Stomach (tissue), 8 donors: ENCODE measurements at regions not wholly inside any gene's neighbourhood (a gene's known extent, or its start where the extent isn't known, plus 50 kb on each side); places are given as distances from the start of the nearest gene placed in this dataset.

ENCODE experiments used
- DNase-seq, 2 donors: peaks; one replicate each; pipeline versions ENCODE4 v3.0.0 to v3.0.0-alpha.2; 2013 to 2019
- H3K27ac ChIP-seq, 5 donors: fragments of 200-600 bp in 4 of 5; sonication (generic) in 4 of 5; one replicate each; pipeline ENCODE4 v1.5.1; 2013 to 2019; ENCODE audit warnings: mild to moderate bottlenecking in 1 of 5, moderate library complexity in 1 of 5
- H3K27me3 ChIP-seq, 3 donors: fragments of 200-600 bp; sonication (generic); one replicate each; pipeline ENCODE4 v1.5.1; 2017 to 2019; ENCODE audit warnings: mixed run types in 1 of 3
- H3K36me3 ChIP-seq, 4 donors: fragments of 200-600 bp; sonication (generic); 1 replicate in 3 of 4; 2 replicates in 1 of 4; pipeline ENCODE4 v1.5.1; 2016 to 2019
- H3K4me1 ChIP-seq, 4 donors: fragments of 200-600 bp; sonication (generic); one replicate each; pipeline ENCODE4 v1.5.1; 2016 to 2019
- H3K4me3 ChIP-seq, 4 donors: fragments of 200-600 bp; sonication (generic) in 3 of 4; one replicate each; pipeline ENCODE4 v1.5.1; 2016 to 2019; ENCODE audit warnings: mild to moderate bottlenecking in 1 of 4
- H3K9me3 ChIP-seq, 4 donors: fragments of 200-600 bp; sonication (generic); one replicate each; pipeline ENCODE4 v1.5.1; 2016 to 2019
- EP300 ChIP-seq: sonication (generic); formaldehyde crosslinking; IDR thresholded peaks from one replicate; pipeline ENCODE4 v1.6.1; 2017; ENCODE audit warnings: antibody characterized with exemption
- POLR2A ChIP-seq, 4 donors: fragments of 450-650 bp; IDR thresholded peaks; one replicate each; pipeline ENCODE4 v1.6.1; 2016; ENCODE audit warnings: antibody characterized with exemption in 4 of 4, control low read depth in 2 of 4, mild to moderate bottlenecking in 1 of 4, moderate library complexity in 1 of 4
- POLR2AphosphoS5 ChIP-seq, 3 donors: sonication (generic); formaldehyde crosslinking; IDR thresholded peaks; one replicate each; pipeline ENCODE4 v1.6.1; 2016; ENCODE audit warnings: antibody characterized with exemption in 3 of 3
- WGBS, 5 donors: extraction: QIAGEN DNeasy Blood & Tissue Kit in 3 of 5; methylation state at CpG; one replicate each; pipeline versions ENCODE4 v1.1.5 to v1.1.7; 2013 to 2018; 5-methylcytosine and 5-hydroxymethylcytosine counted together
- intact Hi-C: fragments of 100-400 bp; cut with DNase I; formaldehyde crosslinking; loops from one replicate; pipeline ENCODE4 v1.15.1; 2023; ENCODE audit warnings: low total_unique reads
- TF ChIP-seq, protein P1 (sequence below), 7 experiments: fragments of 450-650 bp in 4 of 7; fragments of 200-600 bp in 3 of 7; sonication (generic) in 3 of 7; IDR thresholded peaks; one replicate each; pipeline ENCODE4 v1.5.1; 2016 to 2019; ENCODE audit warnings: antibody characterized with exemption in 7 of 7, control low read depth in 2 of 7, mild to moderate bottlenecking in 1 of 7
- donor health status: healthy with polysubstance abuse.
- donor health status: Bipolar disorder and iron deficiency.
- donor health status: healthy.

GRCh38 chr6:120871416-120872261 is 462.6 kb downstream of the TBC1D32 start:
- 75 to 85% (median 80%) methylated on average over 19 to 23 of the region's 23 CpGs for WGBS, 5 donors
- TF ChIP-seq POLR2AphosphoS5 (IDR thresholded peaks at IDR 0.05) (no peak), POLR2A (IDR thresholded peaks at IDR 0.05) (no peak), EP300 (no peak)
- TF ChIP-seq, protein P1, sequence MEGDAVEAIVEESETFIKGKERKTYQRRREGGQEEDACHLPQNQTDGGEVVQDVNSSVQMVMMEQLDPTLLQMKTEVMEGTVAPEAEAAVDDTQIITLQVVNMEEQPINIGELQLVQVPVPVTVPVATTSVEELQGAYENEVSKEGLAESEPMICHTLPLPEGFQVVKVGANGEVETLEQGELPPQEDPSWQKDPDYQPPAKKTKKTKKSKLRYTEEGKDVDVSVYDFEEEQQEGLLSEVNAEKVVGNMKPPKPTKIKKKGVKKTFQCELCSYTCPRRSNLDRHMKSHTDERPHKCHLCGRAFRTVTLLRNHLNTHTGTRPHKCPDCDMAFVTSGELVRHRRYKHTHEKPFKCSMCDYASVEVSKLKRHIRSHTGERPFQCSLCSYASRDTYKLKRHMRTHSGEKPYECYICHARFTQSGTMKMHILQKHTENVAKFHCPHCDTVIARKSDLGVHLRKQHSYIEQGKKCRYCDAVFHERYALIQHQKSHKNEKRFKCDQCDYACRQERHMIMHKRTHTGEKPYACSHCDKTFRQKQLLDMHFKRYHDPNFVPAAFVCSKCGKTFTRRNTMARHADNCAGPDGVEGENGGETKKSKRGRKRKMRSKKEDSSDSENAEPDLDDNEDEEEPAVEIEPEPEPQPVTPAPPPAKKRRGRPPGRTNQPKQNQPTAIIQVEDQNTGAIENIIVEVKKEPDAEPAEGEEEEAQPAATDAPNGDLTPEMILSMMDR (IDR thresholded peaks at IDR 0.05): no peak
- DNase-seq: no peak
- Histone ChIP-seq H3K9me3 (peaks cover 0 to 6% (median 0%) of the 10 kb centered on the region in 4 donors), H3K4me1 (no peaks in the 10 kb centered on the region), H3K27ac (no peak overlapping the region), H3K4me3 (no peak overlapping the region), H3K36me3 (no peaks in the 10 kb centered on the region), H3K27me3 (no peaks in the 10 kb centered on the region)
- intact Hi-C loops: no loop called here

DNA sequence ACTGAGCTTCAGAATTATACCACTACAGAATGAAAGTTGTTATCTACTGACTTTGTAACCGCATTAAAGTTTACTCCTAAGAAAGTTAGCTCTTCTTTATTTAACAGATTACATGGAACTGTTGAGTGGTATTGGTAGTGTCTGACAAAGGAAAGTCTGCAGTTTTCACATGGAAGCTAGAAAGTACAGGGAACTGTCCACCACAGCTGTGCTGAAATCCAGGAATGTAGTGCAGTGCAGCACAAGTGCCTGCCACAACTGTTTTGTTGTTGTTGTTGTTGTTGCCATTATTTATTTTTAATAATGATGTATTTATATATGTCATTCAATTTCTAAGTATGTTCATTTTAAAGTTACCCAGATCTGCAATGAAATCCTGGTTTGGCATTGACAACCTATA is 464.9 kb downstream of the TBC1D32 start:
- Histone ChIP-seq H3K9me3 (peaks cover 0 to 6% (median 0%) of the 10 kb centered on the region in 4 donors), H3K36me3 (no peaks in the 10 kb centered on the region), H3K4me3 (no peak overlapping the region), H3K27me3 (no peaks in the 10 kb centered on the region), H3K4me1 (no peaks in the 10 kb centered on the region), H3K27ac (no peak overlapping the region)
- WGBS, 5 donors: 43 to 69% (median 56%) methylated on average over 1 of the region's 1 CpG
- peak in 1 of 2 donors; percentile 50 for DNase-seq
- TF ChIP-seq, protein P1 (IDR thresholded peaks at IDR 0.05): no peak
- intact Hi-C loops: no loop called here

GRCh38 chr6:120857422-120857821 is 476.9 kb downstream of the TBC1D32 start:
- no peaks in the 10 kb centered on the region for H3K27me3 ChIP-seq
- no peaks in the 10 kb centered on the region for H3K4me1 ChIP-seq
- no peak overlapping the region for H3K4me3 ChIP-seq
- TF ChIP-seq POLR2A (IDR thresholded peaks at IDR 0.05): no peak
- no peak for TF ChIP-seq EP300
- TF ChIP-seq, protein P1 (IDR thresholded peaks at IDR 0.05): no peak
- no peak for TF ChIP-seq POLR2AphosphoS5 (IDR thresholded peaks at IDR 0.05)
- intact Hi-C loops: no loop called here
- DNase-seq: no peak
- H3K9me3 ChIP-seq: no peaks in the 10 kb centered on the region
- no peak overlapping the region for H3K27ac ChIP-seq
- 59 to 94% (median 84%) methylated on average over 3 of the region's 3 CpGs for WGBS, 5 donors
- no peaks in the 10 kb centered on the region for H3K36me3 ChIP-seq

DNA sequence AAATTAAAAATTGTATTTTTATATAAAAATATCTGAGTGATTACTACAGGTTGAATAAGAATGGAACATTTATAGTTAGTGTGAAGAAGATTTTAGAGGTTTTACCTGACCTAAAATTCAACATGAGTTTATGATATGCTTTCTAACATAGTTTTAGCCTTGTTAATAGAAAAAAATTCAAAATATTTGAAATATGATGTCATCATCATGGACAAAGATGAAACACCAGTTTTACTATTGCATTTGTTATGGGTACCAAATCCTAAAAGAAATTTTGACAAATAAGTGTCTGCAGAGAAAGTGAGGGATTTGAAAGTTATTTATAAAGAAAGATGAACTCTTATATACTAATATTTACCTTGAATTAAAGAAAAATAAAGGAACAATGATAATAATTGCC is 479.7 kb downstream of the TBC1D32 start:
- TF ChIP-seq POLR2A (IDR thresholded peaks at IDR 0.05): no peak
- TF ChIP-seq EP300: no peak
- no peak for TF ChIP-seq POLR2AphosphoS5 (IDR thresholded peaks at IDR 0.05)
- TF ChIP-seq, protein P1 (IDR thresholded peaks at IDR 0.05): no peak
- no peak for DNase-seq
- H3K36me3 ChIP-seq: no peaks in the 10 kb centered on the region
- H3K9me3 ChIP-seq: no peaks in the 10 kb centered on the region
- H3K27me3 ChIP-seq: no peaks in the 10 kb centered on the region
- intact Hi-C loops: no loop called here
- H3K27ac ChIP-seq: no peak overlapping the region
- H3K4me3 ChIP-seq: no peak overlapping the region
- no peaks in the 10 kb centered on the region for H3K4me1 ChIP-seq
